ENCODE measurements at regions not wholly inside any gene's neighbourhood (a gene's known extent, or its start where the extent isn't known, plus 50 kb on each side); places are given as distances from the start of the nearest gene placed in this dataset.

DNA sequence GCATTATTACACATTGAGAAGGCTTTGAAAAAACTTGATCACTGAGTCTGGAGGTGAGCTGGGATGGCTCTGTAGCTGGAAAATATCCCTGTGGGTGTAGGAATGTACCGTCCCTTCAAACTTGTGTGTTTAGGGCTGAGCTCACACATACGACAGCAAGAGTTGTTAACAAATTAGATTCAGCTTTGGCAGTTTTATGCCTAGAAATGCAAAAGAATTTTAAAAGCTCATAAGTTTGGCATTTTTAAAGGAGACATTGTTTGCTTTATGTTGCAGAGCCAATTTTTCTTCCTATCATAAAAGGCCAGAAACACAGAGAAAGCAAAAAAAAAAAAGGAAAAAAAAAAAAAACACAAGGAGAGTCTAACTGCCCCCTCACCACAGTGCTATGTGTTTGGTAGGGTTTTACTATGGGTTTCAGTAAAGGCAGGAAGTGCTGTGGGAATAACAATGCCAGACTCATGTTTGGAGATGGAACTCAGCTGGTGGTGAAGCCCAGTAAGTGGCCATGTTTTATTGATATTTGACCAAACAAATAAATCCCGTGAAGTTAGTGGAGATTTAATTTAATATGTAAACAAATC lies 78.4 kb downstream of the DAD1 start:
- no peak for TF ChIP-seq CTCF (IDR thresholded peaks at IDR 0.05; ENCODE audit: control extremely low read depth in 1 of 3, insufficient read depth in 1 of 3, low read depth in 1 of 3, low read length in 3 of 3)
- TF ChIP-seq SRF (IDR thresholded peaks at IDR 0.05; ENCODE audit: low read depth, low read length): no peak
- no peak for TF ChIP-seq MAFK (IDR thresholded peaks at IDR 0.05; ENCODE audit: low read depth, low read length)
- TF ChIP-seq SIN3A (conservative IDR thresholded peaks at IDR 0.05 in 1 of 2, IDR thresholded peaks at IDR 0.05 in 1 of 2; ENCODE audit: low read depth in 1 of 2, low read length in 2 of 2): no peak
- TF ChIP-seq RAD21 (IDR thresholded peaks at IDR 0.05 in 1 of 2, conservative IDR thresholded peaks at IDR 0.05 in 1 of 2; ENCODE audit: low read depth in 2 of 2, low read length in 2 of 2): no peak
- no peak for TF ChIP-seq JUND (IDR thresholded peaks at IDR 0.05; ENCODE audit: low read length)
- no peak for TF ChIP-seq EP300 (IDR thresholded peaks at IDR 0.05; ENCODE audit: borderline replicate concordance in 1 of 2, low read depth in 2 of 2, low read length in 2 of 2)
- no peak for TF ChIP-seq POLR2A (IDR thresholded peaks at IDR 0.05; ENCODE audit: control extremely low read depth in 1 of 2, low read depth in 2 of 2, low read length in 2 of 2)
- TF ChIP-seq RFX5 (IDR thresholded peaks at IDR 0.05; ENCODE audit: borderline replicate concordance, low read depth, low read length): no peak
- no peak for TF ChIP-seq HDAC6 (IDR thresholded peaks at IDR 0.05; ENCODE audit: low read depth, low read length)
